22Rv1 (cell line): ENCODE measurements at regions not wholly inside any gene's neighbourhood (a gene's known extent, or its start where the extent isn't known, plus 50 kb on each side); places are given as distances from the start of the nearest gene placed in this dataset.

Experiments
- ZFX ChIP-seq: fragments of 450-650 bp; IDR thresholded peaks from 2 replicates; pipeline ENCODE4 v1.6.1; 2017; ENCODE audit warnings: antibody characterized with exemption, borderline replicate concordance
- TF ChIP-seq, protein P1 (sequence below): fragments of 450-650 bp; IDR thresholded peaks from 2 replicates; pipeline ENCODE4 v1.5.1; 2017; ENCODE audit warnings: mild to moderate bottlenecking

- TF ChIP-seq, protein P1, sequence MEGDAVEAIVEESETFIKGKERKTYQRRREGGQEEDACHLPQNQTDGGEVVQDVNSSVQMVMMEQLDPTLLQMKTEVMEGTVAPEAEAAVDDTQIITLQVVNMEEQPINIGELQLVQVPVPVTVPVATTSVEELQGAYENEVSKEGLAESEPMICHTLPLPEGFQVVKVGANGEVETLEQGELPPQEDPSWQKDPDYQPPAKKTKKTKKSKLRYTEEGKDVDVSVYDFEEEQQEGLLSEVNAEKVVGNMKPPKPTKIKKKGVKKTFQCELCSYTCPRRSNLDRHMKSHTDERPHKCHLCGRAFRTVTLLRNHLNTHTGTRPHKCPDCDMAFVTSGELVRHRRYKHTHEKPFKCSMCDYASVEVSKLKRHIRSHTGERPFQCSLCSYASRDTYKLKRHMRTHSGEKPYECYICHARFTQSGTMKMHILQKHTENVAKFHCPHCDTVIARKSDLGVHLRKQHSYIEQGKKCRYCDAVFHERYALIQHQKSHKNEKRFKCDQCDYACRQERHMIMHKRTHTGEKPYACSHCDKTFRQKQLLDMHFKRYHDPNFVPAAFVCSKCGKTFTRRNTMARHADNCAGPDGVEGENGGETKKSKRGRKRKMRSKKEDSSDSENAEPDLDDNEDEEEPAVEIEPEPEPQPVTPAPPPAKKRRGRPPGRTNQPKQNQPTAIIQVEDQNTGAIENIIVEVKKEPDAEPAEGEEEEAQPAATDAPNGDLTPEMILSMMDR: no peak
- TF ChIP-seq ZFX: no peak
Observed at GRCh38 chrX:102018208-102018607, 86.4 kb upstream of the ZMAT1 start.
